GM21515 (cell line): ENCODE measurements at regions not wholly inside any gene's neighbourhood (a gene's known extent, or its start where the extent isn't known, plus 50 kb on each side); places are given as distances from the start of the nearest gene placed in this dataset.

Experiments
- ATAC-seq: cut with Tn5 transposase; IDR thresholded peaks from one replicate; pipeline ENCODE4 v1.9.1; 2021; ENCODE audit not compliant: unreplicated experiment

DNA sequence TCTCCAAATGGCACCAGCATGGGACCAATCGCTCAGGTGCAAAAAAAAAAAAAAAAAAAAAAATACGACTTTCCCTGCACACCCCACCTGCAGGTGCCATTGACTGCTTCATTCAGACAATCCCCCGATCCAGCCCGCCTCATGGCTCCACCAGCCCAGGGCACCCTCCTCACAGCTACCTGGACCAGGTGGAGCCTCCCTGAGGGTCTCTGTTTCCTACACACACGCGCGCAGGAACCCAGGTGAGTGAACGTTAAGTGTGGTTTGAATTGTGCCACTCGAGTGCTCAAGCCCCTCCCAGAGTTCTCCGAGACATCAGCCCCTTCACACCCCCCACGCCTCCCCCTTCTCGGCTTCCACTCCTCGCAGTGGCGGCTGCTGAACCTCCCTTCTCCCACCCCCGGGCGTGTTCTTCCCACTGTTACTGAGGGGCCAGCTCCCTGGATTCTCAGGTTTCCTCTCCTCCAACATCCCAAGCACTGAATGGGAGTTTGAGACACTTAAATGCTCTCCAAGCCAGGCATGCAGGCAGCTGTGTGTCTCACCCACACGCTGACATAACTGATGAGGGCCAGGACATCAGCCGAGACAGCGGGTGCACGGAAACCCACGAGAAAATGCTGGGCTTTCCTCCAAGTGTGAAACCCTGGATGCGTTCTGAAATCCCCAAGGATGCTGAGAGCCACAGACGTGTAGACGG, 88.8 kb upstream of the SNTG2 start:
- no peak for ATAC-seq

DNA sequence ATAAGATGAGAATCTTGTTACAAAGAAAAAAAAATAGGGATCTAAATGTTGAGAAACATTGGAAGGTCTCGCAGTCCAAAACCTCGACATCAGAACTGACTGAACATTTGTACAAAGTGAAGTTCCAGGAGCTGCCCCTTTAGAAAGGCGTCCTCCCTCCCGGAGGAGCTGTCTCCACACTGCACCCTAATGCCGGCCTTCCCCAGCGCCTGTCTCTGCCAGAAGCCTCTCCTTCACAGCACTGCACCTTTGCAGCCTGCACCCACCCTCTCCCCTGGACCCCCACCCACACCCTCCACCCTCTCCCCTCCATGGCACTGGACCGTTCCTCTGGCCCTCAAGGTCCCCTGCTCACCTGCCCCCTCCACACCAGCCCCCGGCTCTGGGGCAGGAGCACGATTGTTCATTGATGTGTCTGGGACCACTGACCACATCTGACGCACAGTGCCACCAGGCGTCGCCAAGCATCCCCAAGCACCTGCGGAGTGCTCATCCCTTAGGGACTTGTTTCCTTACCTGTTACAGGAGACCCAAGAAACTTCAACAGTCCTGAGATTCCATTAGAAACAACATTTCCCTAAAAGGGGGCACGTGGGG, 90.3 kb upstream of the SNTG2 start:
- ATAC-seq = no peak

DNA sequence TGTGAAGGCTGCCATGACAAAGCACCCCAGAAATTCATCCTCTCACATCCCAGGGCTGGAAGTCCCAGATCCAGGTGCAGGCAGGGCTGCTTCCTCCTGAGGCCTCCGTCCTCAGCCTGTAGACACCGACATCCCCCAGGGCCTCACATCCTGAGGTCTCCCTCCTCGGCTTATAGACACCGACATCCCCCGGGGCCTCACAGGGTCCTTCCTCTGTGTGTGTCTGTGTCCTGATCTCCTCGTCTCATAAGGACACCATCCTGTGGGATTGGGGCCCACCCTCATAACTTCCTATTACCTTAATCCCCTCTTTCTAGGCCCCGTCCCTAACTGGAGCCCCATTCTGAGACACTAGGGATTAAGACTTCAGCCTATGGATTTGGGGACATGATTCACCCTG, 92.0 kb upstream of the SNTG2 start:
- no peak for ATAC-seq

DNA sequence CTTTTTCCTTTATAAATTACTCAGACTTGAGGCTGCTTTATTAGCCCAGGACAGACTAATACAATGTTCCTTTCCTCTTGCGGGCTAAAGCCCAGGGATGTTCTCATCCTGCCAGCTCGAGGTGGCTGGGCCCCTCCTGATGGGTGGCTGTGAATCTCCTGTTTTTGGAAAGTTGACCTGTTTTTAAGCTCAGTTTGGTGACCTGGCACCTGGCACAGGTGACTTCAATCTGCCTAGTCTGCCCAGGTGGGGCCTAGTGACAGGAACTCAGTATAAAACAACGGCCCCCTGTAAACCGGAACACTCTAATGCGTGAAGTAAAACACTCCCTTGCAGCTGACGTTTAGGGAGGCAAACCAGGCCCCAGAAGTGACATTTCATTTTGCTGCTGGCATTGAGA, 92.7 kb upstream of the SNTG2 start:
- no peak for ATAC-seq

DNA sequence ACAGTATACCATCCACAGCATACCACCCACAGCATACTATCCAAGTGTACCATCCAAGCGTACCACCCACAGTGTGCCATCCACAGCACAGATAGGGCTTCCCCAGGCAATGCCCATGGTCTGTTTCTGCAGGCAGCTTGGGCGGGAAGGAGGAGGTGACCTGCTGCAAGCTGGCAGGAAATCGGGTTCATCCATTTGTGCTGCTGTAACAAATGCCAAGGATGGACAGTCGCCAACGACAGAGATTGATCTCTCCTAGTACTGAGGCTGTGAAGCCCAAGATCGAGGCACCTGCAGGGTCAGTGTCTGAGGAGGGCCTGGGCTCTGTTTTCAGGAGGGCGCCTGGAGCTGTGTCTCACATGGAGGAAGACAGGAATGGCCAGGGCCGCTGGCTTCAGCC, 93.6 kb upstream of the SNTG2 start:
- no peak for ATAC-seq

DNA sequence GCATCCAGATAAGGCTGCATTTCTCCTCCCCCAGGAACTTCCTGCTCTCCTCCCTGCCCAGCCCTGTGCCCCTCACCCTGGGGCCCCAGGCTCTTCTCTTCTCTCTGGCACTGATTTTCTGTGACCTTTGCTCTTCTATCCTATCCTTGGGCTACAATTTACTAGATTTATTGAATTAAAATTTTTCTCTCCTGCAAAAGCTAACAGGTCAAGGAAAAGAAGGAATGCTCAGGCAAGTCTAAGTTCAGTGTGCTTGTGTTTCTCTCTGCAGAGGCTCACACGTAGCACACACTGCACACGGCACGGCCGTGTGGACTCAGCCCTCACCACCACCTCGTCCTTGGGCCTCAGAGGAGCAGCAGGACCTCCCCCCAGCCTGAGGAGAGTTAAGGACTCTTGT, 94.2 kb upstream of the SNTG2 start:
- ATAC-seq = no peak

DNA sequence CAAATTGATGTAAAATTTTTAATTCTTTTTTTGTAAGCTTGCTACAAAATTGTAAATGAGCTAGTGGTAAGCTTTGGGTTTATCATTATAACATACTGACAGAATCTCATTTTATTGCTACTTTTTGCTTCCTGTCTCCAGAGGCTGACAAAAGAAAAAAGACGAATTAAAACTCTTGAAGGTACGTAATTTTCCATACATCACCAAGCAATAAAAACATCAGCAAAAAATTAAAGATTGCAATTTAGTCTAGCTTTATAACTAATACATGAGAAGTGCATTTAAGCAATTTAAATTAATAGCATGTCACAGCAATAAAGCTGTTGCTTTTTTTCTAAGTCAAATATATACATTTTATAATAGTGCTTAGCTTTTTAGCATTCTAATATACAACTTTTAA, 94.6 kb upstream of the SNTG2 start:
- ATAC-seq = no peak

DNA sequence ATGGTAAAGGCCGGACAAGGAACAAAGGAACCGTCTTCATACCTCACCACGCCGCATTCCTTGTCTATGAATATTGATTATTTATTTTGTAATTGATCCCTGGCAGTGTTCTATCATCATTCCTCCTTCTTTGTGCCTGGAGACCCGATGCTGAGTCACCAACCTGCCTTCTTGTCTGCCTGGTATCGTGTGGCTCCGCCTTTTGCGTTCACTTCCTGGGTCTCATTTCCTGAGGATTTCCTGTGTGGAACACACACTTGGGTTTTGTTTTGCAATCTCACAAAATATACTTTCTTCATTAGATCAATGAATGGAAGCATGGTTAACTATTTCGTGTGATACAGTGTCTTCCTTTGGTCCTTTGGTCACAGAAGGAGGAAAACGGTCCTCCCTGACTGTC, 95.5 kb upstream of the SNTG2 start:
- no peak for ATAC-seq

DNA sequence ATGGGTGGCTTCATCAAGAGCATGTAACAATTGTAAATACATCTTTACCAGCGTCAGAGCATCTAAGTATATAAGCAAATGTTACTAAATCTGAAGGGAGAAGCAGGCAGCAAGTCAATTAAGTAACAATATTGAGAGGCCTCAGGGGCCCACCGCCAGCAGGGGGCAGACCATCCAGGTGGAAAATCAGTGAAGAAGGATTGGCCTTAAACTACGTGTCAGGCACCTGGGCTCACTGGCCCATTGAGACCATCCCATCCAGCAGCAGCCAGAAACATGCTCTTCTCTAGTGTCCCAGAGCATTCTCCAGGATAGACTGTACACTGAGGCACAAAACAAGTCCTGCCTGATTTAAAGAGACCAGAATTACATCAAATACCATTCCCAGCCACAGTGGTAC, 96.2 kb upstream of the SNTG2 start:
- peak; percentile 53 for ATAC-seq

DNA sequence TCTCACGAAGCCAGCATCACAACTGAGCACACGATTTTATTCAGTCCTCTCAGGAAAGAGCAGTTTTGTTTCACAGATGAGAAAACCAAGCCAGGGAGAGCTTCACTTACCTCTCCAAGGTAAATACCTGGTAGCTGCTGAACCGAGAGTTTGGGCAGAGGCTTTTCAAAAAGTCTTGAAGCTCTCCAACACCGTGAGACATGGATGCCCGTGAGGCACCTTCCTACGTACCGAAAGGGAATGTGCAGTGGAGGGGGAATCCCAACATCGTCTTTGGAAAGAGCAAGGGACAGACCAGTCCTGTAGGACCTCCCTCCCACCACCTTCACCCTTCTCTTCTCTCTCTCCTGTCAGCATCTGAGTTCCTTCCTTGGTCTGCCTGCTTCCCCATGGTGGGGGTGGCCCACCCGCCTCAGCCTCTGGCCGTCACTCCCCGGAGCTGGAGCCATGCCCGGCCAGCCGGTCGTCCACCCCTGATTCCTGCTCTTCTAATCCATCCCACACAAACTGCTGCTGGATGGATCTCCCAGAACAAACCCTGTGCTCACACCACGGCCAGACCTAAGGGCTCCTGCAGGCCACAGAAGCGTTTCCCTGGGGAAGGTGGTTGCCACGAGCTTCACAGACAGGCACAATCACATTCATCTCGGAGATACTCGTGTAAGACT, 97.3 kb upstream of the SNTG2 start:
- no peak for ATAC-seq

DNA sequence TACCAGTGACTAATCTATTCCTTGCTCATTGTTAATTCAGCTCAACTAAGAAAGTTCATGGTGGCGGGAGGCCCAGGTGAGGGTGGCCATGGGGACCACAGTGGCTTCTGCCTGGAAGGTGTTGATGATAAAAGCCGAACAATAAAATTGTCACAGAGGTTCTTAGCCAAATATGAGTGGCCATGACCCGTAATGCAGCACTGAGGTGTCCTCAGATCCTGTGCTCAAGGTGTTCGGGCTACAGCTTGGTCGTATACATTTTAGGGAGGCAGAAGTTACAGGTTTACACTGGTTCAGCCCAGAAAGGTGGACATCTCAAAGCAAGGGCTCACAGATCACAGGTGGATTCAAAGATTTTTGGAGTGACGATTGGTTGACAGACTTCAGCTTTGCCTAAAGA, 98.5 kb upstream of the SNTG2 start:
- no peak for ATAC-seq

DNA sequence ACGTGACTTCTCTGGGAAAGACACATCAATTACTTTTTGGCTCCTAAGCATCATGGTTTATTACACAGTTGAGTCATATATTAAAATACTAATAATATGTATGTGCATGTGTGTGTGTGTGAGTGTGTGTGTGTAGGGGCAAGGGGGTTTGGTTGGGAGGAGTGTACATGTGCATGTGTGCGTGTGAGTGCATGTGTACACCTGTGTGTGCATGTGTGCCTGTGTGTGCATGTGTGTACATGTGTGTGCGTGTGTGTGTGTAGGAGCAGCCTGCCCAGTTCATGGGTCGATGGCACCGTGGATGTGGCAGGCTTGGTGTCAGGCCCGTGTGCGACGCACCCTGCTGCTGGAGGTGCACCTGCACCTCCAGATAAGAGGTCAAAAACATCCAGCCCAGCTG, 99.0 kb upstream of the SNTG2 start:
- no peak for ATAC-seq

DNA sequence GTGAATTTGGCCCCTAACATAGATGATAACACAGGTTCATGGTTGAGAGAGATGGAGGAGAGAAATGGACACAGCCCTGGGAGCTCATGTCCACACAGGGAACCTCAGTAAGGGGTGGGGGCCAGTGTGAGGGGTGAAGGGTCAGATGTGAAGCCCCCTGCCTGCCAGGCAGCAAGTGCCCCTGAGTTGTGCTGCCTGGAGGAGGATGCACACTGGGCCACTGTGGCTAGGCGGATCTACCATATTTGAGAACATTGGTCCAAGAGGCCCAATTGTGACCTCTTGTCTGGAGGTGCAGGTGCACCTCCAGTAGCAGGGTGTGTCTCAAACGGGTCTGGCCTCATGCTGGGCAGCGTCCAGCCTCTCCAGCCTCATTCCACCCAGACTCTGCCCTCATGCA, 99.6 kb upstream of the SNTG2 start:
- ATAC-seq = no peak

DNA sequence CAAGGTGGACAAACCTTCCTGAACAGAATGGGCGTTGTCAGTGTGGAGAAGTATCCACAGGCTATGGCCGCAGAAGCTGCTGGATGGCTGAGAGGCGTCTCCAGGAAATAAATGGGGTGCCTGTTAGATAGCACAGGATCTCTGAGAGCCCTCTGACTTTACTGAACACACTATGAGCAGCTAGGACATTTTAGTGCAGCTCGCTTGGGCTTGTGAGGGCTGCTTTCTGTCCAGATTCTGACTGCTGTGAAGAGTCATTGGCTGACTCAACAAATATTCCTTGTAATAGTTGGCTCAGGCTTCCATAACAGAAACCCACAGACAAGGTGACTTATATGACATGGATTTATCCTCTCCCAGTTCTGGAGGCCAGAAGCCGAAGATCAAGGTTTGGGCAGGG, 100.2 kb upstream of the SNTG2 start:
- ATAC-seq = no peak

DNA sequence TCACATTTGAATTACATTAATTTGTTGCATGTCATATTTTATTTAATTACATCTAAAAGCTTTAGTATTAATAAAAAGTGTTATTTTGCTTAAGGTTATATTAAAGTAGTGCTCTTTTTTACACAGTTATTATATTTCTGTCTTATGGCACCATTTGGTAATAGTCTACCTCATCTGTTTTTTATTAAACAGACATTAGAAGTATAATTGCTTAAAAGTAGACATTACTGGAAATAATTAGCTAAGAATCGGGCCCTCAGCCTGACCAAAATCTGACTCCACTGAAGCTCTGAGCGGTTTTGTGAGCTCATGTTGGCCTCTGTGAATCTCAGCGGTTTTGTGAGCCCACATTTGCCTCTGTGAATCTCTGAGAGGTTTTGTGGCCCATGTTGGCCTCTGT, 102.5 kb upstream of the SNTG2 start:
- ATAC-seq = no peak

DNA sequence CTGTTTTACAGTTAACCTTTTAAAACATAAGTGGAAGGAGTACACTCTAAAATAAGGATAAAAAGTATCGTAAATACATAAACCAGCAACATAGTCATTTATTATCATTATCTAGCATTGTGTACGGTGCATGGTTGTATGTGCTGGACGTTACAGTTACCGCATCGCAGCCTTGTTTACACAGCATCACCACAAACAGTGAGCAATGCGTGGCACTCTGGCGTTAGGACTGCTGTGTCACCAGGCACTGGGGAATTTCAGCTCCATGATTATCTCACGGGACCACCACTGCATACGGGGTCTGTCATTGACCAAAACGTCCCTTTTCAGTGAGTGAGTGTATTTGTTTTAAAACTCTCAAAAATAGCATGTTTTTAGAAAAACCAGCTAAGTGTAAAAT, 103.0 kb upstream of the SNTG2 start:
- ATAC-seq = no peak

DNA sequence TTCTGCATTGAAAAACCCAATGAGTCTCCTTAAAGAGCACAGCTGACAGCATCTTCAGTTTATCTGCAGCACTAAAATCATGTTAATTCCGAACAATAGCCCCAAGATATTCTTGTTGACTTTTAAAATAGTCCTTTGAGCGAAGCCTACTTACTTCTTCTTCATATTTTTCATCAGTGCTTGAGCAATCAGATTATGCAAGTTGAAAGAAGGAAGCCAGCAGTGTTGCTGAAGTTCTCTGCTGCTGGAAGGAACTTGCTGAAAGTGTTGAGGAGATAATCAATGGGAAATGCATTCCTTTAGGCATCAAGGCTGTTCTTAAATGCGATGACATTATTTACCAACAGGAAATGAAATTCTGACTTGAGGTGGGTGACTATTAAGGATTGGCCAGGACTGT, 105.9 kb upstream of the SNTG2 start:
- no peak for ATAC-seq

DNA sequence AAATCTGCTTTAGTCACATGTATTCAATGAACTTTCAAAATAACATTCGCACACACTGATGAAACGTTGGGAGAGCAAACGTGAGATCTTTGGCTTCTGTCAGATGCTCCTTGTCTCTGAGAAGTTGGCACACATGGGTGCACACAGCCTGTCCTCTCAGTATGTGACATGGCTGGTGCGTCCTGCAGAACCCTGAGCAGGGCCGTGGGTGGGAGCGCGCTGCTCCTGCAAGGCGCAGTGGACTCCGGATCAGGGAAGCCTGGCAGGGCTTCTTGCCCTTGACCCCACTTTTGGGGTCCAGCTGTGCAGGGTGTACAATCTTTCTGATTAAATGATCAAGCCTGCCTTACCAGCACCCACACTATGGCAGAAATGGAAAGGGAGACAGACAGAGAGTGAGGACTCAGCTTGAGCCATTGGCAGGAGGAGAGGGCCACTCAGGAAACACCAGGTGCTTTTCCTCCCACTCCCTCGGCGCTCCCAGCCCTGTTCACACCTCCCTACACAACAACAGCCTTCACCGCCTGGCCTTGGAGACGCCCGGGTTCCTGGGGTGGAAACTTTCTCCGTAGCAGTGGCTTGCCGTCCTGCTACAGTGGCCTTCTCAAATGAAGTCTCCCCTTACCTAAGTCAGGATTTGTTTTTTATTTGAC, 108.4 kb upstream of the SNTG2 start:
- ATAC-seq = no peak

DNA sequence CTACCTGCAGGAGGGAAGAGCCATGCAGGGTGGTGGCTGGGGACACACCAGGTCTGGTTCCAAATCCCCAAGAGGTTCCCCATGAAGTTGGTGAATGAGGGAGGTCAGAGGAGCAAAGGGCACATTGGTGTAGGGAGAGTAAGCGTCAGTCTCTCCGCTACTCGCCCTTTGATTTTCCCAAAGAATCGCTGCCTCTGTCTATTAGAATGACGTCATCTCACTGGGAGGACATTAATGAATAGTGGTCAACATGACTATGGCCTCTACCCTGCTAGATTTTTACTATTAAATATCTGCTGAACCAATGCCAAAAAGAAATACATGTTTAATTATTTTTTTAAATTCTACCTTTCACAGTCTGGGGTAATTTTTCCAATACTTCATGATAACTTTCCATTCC, 109.6 kb upstream of the SNTG2 start:
- no peak for ATAC-seq

DNA sequence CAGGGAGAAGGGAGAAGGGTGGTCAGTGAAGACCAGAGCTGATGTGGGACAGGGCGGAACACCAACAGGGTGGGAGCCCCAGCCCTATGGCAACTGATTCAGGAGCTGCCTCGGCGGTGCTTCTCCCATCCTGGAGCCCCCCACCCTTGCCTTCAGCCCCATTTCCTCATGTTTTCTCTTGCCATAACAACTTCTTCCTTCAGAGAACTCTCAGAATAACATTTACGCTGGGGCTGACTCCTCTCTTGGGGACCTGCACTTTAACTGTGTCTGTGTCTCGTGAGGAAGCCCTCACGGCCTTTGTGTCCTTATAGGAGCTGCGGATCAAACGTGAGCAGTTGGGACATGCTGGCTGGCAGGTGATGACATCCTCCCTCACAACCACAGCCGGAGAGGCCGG, 116.4 kb upstream of the SNTG2 start:
- ATAC-seq = no peak

DNA sequence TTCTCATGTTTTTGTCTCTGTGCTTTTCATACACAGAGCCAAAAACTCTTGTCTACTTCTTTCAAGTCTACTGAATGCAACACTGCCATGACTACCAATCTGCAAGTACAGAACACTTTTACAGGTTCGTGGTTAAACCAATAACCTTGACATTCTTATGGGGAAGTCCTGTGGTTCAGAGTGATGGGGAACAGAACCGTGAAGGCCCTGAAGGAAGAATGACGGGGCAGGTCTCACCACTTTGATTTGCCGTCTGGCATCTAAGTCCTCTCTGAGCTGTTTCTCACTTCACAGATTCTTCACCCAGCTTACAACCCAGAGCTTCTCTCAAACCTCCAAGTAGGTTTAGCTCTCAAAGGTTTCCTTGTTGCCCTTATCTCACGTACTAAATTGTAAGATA, 117.5 kb upstream of the SNTG2 start:
- ATAC-seq = peak; percentile 69

DNA sequence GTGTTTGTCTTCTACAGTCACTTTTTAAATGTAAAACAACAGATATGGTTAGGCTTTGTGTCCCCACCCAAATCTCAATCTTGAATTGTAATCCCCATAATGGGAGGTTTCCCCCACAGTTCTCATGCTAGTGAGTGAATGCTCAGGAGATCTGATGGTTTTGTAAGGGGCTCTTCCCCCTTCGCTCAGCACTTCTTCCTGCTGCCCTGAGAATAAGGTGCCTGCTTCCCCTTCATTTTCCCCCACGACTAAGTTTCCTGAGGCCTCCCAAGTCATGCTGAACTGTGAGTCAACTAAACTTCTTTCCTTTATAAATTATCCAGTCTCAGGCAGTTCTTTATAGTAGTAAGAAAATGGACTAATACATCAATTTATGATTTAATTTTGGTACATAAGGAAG, 118.0 kb upstream of the SNTG2 start:
- no peak for ATAC-seq
